ENCODE measurements at regions not wholly inside any gene's neighbourhood (a gene's known extent, or its start where the extent isn't known, plus 50 kb on each side); places are given as distances from the start of the nearest gene placed in this dataset.

DNA sequence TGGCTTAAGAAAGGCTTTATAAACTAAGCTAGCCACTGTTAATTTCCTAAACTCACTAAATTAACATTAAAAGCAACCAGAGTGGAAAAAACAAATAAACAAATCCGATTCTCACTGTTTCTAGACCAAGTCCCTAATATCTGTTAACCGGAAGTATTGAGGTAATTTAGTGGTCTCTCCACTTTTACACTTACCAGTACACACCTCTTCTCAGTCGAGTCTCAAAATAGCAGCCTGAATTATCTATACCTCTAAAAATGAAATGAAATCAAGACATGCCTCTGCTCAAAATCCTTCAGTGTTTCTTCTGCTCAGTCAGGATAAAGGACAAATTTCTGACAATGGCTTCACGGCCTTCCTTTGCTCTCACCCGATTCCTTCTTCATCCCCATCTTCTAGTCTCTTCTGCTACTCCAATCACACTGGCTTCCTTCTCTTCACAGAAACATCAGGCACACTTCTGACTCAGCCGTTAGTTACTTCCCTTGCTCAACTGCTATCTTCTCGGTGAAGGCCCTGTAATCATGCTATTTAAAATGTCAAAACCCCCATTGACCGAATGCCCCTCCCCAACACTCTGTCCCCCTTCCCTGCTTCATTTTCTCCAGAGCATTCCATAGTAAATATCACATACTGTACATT, 161.3 kb downstream of the KITLG start:
- DNase-seq, result no peak

DNA sequence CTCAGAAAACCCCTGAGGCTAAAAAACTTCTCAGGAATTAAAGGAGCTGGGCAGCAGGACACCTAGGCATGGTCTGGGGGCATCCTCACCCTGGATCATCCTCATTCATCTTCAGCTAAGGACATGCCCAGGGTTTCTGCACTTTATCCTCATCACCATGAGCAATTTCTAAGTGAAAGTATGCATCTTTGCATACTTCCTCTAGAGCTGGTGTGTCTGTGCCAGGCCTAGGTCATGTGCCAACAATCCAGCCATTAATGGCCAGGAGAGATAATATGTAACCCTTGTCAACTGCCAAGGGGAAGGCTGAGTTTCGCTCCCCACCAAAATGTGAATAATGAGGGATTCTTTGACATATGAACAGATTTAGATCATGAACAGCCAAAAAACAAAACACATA, 160.5 kb downstream of the KITLG start:
- no peak for DNase-seq

DNA sequence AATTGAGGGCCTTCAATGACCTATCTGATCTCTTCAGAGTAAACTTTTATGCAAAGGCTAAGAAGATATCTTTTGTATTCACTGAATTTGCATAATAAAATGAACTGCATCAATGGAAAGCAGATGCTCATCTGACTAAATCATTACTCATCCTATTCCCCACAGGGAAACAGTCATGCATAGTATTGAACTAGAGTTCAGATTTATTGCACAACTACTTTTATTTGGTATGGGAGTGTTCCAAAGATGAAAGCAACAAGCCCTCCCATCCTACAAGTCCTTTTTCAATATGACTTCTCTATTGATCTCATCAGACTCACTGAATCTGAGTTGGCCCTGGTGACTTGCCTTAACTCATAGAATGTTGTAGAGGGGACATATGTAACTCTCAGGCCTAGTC, 159.8 kb downstream of the KITLG start:
- DNase-seq, result no peak

DNA sequence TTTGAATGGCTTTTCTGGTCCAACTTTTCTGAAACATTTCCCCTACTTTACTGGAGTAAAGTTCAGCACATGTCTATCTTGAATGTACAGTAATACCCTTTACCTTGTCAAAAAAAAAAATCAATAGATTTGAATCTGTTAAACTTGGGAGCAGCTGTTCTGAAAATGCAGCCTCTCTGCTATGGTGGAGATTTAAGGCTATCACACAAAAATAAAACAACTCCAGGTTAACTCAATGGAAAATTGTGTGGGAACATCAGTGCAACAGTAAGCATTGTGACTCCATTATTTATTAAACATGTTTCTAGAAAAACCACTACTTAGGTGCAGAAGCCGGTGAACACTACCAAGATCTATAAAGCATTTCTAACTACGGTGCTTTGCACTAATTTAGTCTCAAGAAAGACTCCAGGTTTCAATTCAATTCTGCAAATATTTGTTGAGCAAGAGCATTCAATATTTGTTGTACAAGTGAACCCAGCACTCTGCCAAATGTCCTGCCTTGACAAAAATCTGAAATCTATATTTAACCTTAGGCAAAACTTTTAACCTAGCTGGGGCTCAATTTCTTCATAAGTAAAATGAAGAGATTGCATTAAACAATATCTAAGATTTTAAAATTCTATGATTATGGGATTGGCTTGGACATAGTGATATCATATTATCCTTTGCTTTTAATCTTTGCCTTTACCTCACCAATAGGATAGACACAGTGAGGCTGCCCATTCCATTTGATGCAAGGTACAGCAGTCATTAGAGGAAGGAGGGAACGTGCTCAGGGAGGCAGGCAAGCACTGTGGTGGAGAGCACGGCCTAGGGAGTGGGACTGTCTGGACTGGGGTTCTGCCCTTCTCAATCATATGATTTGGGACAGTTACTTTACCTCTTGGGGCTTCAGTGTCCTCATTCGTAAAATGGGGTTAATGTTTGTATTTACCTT, 155.2 kb downstream of the KITLG start:
- DNase-seq, result no peak

DNA sequence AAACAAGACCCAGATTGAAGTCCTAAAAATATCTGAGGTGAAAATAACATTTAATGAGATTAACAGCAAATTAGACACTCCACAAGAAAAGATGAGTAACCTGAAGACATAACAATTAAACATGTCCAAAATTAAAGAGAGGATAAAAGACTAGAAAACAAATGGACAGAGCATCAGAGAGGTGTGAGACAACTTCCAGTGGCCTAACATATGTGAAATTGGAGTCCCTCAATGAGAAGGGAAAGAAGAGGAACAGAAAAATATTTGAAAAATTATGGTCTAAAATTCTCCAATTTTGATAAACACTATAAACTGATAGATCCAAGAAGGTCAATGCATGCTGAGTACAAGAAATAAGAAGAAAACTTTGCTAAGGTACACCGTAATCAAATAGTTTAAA, 151.9 kb downstream of the KITLG start:
- DNase-seq, result no peak

DNA sequence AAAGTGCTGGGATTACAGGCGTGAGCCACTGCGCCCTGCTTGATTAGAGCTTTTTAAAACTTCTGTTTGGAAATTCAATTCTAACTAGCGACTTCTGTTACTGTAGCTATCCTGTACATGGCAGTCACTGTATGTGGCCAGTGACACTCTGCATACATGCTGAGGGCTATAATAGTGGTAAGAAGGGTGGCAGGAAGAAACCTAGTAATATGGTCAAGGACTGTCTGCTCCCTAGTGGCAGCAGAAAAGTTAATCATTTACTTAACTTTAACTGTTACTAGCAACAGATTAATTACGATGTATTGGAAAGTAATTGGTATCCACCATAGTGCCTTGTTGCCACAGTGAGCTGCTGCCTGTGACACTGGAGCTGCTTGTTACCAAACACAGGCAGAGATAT, 149.0 kb downstream of the KITLG start:
- DNase-seq, result no peak

DNA sequence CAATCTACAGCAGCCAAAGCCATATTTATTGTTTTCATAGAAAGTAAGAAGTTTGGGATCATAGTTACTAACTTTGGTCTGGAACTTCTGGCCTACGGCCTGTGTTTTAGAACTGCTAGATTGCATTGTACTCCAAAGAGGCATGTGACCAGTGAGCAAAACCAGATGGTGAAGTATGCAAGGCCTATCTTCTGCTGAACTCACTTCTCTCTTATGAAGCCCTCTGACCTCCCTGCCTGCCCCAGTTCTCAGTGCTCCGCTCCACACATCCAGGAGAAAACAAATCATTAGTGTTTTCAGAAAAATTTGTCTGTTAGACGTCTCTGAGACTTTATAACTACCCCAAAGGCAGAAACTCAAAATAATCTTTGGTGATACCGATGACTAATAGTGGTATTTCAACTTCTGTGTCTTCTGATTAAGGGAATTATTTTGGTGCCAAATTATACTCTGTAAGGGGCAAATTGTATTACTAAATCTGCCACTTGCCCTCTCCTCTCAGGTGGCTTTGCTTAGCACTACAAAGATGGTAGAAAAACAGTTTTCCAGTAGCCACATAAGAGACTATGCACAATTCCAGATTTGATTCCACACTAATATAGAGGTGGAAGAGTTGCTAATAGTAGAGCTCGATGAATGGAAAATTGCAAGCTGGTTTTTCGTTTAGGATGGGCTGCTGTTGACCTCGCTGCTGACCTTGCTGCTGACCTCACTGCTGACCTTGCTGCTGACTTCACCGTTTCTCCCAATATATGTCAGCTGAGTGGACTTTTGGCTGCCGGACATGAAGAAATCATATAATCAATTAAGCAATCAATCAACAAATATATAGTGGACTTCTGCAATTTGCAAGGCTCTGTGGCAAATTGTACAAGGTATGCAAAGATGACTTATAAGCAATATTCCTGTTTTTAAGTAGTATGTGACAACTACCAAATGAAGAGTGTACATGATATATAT, 147.5 kb downstream of the KITLG start:
- no peak for DNase-seq

DNA sequence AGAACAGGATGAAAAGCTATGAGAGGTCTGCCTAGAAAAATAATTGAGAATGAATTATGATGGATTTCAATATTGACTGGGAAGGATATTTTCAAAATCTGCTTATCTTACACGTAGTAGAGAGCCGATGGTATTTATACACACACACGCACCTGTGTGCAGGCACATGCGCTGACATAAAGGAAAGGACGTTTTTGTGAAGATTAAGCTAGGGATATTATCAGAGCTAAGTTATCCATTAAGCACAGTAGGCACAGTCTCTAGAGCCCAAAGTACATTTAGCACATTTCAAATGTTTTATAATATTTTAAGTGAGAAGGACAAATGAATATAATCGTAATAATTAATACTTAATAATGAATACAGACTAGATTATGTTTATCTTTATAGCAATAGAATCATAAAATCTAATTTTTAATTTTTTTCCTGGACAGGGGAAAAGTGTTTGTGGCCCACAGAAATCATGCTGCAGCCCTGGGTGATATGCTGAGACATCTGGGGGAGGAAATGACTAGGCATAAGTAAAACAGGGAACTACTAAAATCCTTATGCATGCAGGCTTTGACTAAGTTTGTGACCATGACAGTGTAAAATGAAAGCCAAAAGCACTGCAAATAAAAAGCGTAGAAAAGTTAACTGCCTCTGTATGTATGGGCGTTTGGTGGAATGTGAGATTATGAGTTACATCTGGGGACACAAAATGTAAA, 146.1 kb downstream of the KITLG start:
- DNase-seq, result peak; percentile 66

DNA sequence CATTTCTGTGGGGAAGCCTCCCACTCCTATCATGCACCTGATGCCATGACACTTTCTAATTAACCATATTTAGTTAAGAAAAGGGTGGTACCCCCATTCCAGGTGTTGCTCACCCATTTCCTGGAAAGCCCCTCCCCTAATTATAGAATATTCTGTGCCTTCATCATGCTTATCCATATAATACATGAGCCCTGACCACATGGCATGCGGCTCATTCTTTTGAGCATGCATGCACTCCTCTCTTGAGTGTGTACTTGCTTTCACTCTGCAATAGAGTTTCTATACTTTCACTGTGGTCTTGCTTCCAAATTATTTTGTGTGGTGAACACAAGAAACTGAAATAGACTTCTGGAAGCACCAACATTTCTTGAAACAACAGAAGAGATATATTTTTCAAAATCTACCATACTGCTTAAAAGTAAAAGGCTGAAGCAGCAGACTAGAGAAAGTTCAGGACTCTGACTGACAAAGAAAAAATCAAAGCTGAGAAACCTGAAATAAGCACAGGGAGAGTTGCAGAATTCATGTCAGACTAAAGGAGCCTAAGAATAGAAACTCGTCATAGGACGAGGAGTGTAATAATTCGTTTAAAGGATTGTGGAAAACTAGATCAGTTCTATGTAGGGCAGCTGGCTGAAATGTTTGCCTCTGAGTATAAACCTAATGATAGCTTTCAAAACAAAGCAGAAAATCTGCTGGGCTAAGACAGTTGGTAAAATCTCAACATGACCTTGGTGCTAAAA, 144.8 kb downstream of the KITLG start:
- no peak for DNase-seq

DNA sequence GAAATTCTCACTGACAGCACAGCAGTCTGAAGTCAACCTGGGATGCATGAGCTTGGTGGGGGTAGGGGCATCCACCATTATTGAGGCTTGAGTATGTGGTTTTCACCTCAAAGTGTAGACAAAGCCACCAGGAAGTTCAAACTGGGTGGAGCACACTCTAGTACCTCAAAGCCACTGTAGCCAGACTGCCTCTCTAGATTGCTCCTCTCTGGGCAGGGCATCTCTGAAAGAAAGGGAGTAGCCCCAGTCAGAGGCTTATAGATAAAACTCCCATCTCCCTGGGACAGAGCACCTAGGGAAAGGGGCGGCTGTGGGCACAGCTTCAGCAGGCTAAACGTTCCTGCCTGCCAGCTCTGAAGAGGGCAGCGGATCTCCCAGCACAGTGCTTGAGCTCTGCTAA, 143.0 kb downstream of the KITLG start:
- no peak for DNase-seq
